ENCODE measurements at regions not wholly inside any gene's neighbourhood (a gene's known extent, or its start where the extent isn't known, plus 50 kb on each side); places are given as distances from the start of the nearest gene placed in this dataset.
"Not testable (repeated sequence)": the region's sequence is repeated elsewhere in the genome, so short reads cannot be mapped to it uniquely, and the experiment has no call there.

DNA sequence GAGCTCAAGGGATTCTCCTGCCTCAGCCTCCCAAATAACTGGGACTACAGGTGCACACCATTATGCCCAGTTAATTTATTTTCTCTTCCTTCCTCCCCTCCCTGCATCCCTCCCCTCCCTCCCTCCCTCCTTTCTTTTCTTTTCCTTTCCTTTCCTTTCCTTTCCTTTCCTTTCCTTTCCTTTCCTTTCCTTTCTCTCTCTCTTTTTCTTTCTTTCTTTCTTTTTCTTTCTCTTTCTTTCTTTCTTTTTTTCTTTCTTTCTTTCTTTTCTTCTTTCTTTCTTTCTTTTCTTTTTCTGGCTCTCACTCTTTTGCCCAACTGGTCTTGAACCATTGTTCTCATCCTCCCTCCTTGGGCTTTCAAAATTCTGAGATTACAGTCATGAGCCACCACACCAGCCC, 873.0 kb upstream of the KLHL1 start:
- not testable (repeated sequence) for TF ChIP-seq POLR2A (IDR thresholded peaks at IDR 0.05; ENCODE audit: low read length); GATA1 (IDR thresholded peaks at IDR 0.05; ENCODE audit: low read depth, low read length)

Measured in erythroblast (primary cell).